ENCODE measurements at regions not wholly inside any gene's neighbourhood (a gene's known extent, or its start where the extent isn't known, plus 50 kb on each side); places are given as distances from the start of the nearest gene placed in this dataset.

GRCh38 chr4:22969287-22969896 lies 276.7 kb downstream of the GBA3 start:
- Histone ChIP-seq H3K27ac (ENCODE audit: insufficient read depth in 1 of 2, low read depth in 1 of 2, low read length in 2 of 2, poor library complexity in 1 of 2, severe bottlenecking in 2 of 2) (no peak overlapping the region), H3K36me3 (ENCODE audit: control insufficient read depth in 4 of 4, insufficient read depth in 4 of 4, low read length in 3 of 4) (no peaks in the 10 kb centered on the region), H3K27me3 (replicated peaks in 2 of 5; ENCODE audit: control insufficient read depth in 4 of 5, insufficient read depth in 5 of 5, low read length in 4 of 5) (peaks cover 0 to 2% (median 0%) of the 10 kb centered on the region in 5 experiments), H3K9me3 (ENCODE audit: control extremely low read depth in 1 of 5, control insufficient read depth in 4 of 5, insufficient read depth in 2 of 5, low read depth in 1 of 5, low read length in 4 of 5) (peaks cover 0 to 3% (median 0%) of the 10 kb centered on the region in 5 experiments), H3K4me1 (ENCODE audit: control extremely low read depth in 1 of 4, control insufficient read depth in 4 of 4, insufficient read depth in 4 of 4, low read length in 3 of 4) (no peaks in the 10 kb centered on the region), H3K4me3 (ENCODE audit: control insufficient read depth in 1 of 7, extremely low read depth in 1 of 7, insufficient read depth in 4 of 7, low read depth in 2 of 7, low read length in 6 of 7) (no peak overlapping the region)
- no peak for DNase-seq
- no CpG with 5 or more reads among the region's 4 CpGs for WGBS (ENCODE audit: insufficient coverage)
- CTCF ChIA-PET, result interaction anchor here (1.0 to 2.3 kb wide), 2 partner anchors 70 to 74 kb away, joined by 3 to 7 read pairs; no protein-coding TSS in a partner anchor
- POLR2A ChIA-PET, result no interaction called here

GRCh38 chr4:22962295-22962694 lies 269.6 kb downstream of the GBA3 start:
- peak; percentile 9 to 39 (median 35) for DNase-seq
- POLR2A ChIA-PET, result no interaction called here
- Histone ChIP-seq H3K36me3 (ENCODE audit: control insufficient read depth in 4 of 4, insufficient read depth in 4 of 4, low read length in 3 of 4) (no peaks in the 10 kb centered on the region), H3K27me3 (replicated peaks in 2 of 5; ENCODE audit: control insufficient read depth in 4 of 5, insufficient read depth in 5 of 5, low read length in 4 of 5) (peaks cover 0 to 2% (median 0%) of the 10 kb centered on the region in 5 experiments), H3K4me1 (ENCODE audit: control extremely low read depth in 1 of 4, control insufficient read depth in 4 of 4, insufficient read depth in 4 of 4, low read length in 3 of 4) (no peaks in the 10 kb centered on the region), H3K9me3 (ENCODE audit: control extremely low read depth in 1 of 5, control insufficient read depth in 4 of 5, insufficient read depth in 2 of 5, low read depth in 1 of 5, low read length in 4 of 5) (no peaks in the 10 kb centered on the region), H3K4me3 (ENCODE audit: control insufficient read depth in 1 of 7, extremely low read depth in 1 of 7, insufficient read depth in 4 of 7, low read depth in 2 of 7, low read length in 6 of 7) (no peak overlapping the region), H3K27ac (ENCODE audit: insufficient read depth in 1 of 2, low read depth in 1 of 2, low read length in 2 of 2, poor library complexity in 1 of 2, severe bottlenecking in 2 of 2) (no peak overlapping the region)
- 100% methylated on average over 1 of the region's 4 CpGs for WGBS (ENCODE audit: insufficient coverage)
- CTCF ChIA-PET, result interaction anchor here (0.6 kb wide), 1 partner anchor 573 kb away, joined by 3 read pairs; no protein-coding TSS in a partner anchor

GRCh38 chr4:22959483-22959882 lies 266.7 kb downstream of the GBA3 start:
- 100% methylated on average over 1 of the region's 3 CpGs for WGBS (ENCODE audit: insufficient coverage)
- Histone ChIP-seq H3K4me3 (ENCODE audit: control insufficient read depth in 1 of 7, extremely low read depth in 1 of 7, insufficient read depth in 4 of 7, low read depth in 2 of 7, low read length in 6 of 7) (no peak overlapping the region), H3K36me3 (ENCODE audit: control insufficient read depth in 4 of 4, insufficient read depth in 4 of 4, low read length in 3 of 4) (no peaks in the 10 kb centered on the region), H3K4me1 (ENCODE audit: control extremely low read depth in 1 of 4, control insufficient read depth in 4 of 4, insufficient read depth in 4 of 4, low read length in 3 of 4) (no peaks in the 10 kb centered on the region), H3K9me3 (ENCODE audit: control extremely low read depth in 1 of 5, control insufficient read depth in 4 of 5, insufficient read depth in 2 of 5, low read depth in 1 of 5, low read length in 4 of 5) (no peaks in the 10 kb centered on the region), H3K27ac (ENCODE audit: insufficient read depth in 1 of 2, low read depth in 1 of 2, low read length in 2 of 2, poor library complexity in 1 of 2, severe bottlenecking in 2 of 2) (no peak overlapping the region), H3K27me3 (replicated peaks in 2 of 5; ENCODE audit: control insufficient read depth in 4 of 5, insufficient read depth in 5 of 5, low read length in 4 of 5) (peaks cover 0 to 2% (median 0%) of the 10 kb centered on the region in 5 experiments)
- DNase-seq, result no peak
- ChIA-PET POLR2A (no interaction called here), CTCF (no interaction called here)

- 100% methylated on average over 1 of the region's 1 CpG for WGBS (ENCODE audit: insufficient coverage)
- Histone ChIP-seq H3K4me3 (ENCODE audit: control insufficient read depth in 1 of 7, extremely low read depth in 1 of 7, insufficient read depth in 4 of 7, low read depth in 2 of 7, low read length in 6 of 7) (no peak overlapping the region), H3K27ac (ENCODE audit: insufficient read depth in 1 of 2, low read depth in 1 of 2, low read length in 2 of 2, poor library complexity in 1 of 2, severe bottlenecking in 2 of 2) (no peak overlapping the region), H3K27me3 (replicated peaks in 2 of 5; ENCODE audit: control insufficient read depth in 4 of 5, insufficient read depth in 5 of 5, low read length in 4 of 5) (no peaks in the 10 kb centered on the region), H3K36me3 (ENCODE audit: control insufficient read depth in 4 of 4, insufficient read depth in 4 of 4, low read length in 3 of 4) (no peaks in the 10 kb centered on the region), H3K9me3 (ENCODE audit: control extremely low read depth in 1 of 5, control insufficient read depth in 4 of 5, insufficient read depth in 2 of 5, low read depth in 1 of 5, low read length in 4 of 5) (no peaks in the 10 kb centered on the region), H3K4me1 (ENCODE audit: control extremely low read depth in 1 of 4, control insufficient read depth in 4 of 4, insufficient read depth in 4 of 4, low read length in 3 of 4) (no peaks in the 10 kb centered on the region)
- no peak for DNase-seq
- POLR2A ChIA-PET, result interaction anchor here (0.6 kb wide), 1 partner anchor 16 kb away, joined by 3 read pairs; no protein-coding TSS in a partner anchor
- CTCF ChIA-PET, result no interaction called here
Observed at GRCh38 chr4:22957774-22958309, 265.1 kb downstream of the GBA3 start.

DNA sequence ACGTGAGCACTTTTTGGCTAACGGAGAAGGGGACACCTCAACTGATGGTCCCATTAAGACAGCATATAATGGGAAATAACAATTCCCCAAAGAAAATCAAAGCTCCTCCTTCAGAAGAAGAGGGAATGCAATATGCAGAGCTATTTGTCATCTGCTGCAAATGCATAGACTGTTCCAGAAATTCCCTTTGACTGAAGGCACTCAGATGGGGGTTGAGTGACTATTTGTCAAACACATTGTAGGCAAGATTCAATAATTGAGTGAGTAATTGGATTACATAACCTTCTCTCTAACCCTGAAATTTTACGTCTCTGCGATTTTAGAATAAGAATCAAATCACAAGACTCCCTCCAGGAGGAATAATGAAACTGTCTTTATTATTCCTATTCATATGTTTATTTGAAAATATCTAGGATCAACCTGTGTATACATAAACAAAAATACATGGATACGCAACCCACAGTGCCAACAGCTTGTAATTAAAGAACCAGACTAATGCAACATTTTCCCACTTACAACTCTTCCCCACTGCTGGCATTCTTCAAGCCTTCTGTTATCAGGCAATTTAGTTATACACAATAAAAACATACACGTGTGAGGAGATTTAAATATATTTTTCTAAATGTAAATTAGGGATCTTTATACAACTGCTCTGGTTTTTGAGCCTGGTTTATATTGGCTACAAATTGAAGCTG lies 256.6 kb downstream of the GBA3 start:
- H3K4me3 ChIP-seq (ENCODE audit: control insufficient read depth in 1 of 7, extremely low read depth in 1 of 7, insufficient read depth in 4 of 7, low read depth in 2 of 7, low read length in 6 of 7), result no peak overlapping the region
- 100% methylated on average over 2 of the region's 6 CpGs for WGBS (ENCODE audit: insufficient coverage)
- ChIA-PET CTCF (no interaction called here), POLR2A (no interaction called here)
- H3K4me1 ChIP-seq (ENCODE audit: control extremely low read depth in 1 of 4, control insufficient read depth in 4 of 4, insufficient read depth in 4 of 4, low read length in 3 of 4), result no peaks in the 10 kb centered on the region
- peaks cover 0 to 2% (median 0%) of the 10 kb centered on the region in 5 experiments for H3K27me3 ChIP-seq (replicated peaks in 2 of 5; ENCODE audit: control insufficient read depth in 4 of 5, insufficient read depth in 5 of 5, low read length in 4 of 5)
- H3K36me3 ChIP-seq (ENCODE audit: control insufficient read depth in 4 of 4, insufficient read depth in 4 of 4, low read length in 3 of 4), result no peaks in the 10 kb centered on the region
- no peaks in the 10 kb centered on the region for H3K9me3 ChIP-seq (ENCODE audit: control extremely low read depth in 1 of 5, control insufficient read depth in 4 of 5, insufficient read depth in 2 of 5, low read depth in 1 of 5, low read length in 4 of 5)
- no peak overlapping the region for H3K27ac ChIP-seq (ENCODE audit: insufficient read depth in 1 of 2, low read depth in 1 of 2, low read length in 2 of 2, poor library complexity in 1 of 2, severe bottlenecking in 2 of 2)
- DNase-seq, result no peak

DNA sequence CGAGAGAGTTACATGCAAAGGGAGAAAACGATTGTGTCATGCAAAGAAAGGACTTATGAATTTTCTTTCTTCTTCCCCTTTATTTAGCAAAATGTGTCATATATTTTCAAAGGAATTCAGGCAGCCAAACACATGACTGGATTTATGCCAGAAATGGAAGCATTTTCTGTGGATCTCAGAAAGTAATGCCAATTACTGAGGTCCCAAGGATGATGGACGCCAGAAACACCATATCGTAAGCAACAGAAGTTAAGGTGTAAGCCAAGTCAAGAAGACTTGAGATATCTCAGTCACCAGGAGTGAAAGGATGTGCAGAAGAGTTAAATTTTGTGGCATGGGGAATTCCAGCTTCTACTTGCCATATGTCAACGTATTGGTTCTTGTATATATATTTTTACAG lies 255.1 kb downstream of the GBA3 start:
- ChIA-PET CTCF (no interaction called here), POLR2A (no interaction called here)
- no peaks in the 10 kb centered on the region for H3K4me1 ChIP-seq (ENCODE audit: control extremely low read depth in 1 of 4, control insufficient read depth in 4 of 4, insufficient read depth in 4 of 4, low read length in 3 of 4)
- H3K9me3 ChIP-seq (ENCODE audit: control extremely low read depth in 1 of 5, control insufficient read depth in 4 of 5, insufficient read depth in 2 of 5, low read depth in 1 of 5, low read length in 4 of 5), result no peaks in the 10 kb centered on the region
- no peak for DNase-seq
- H3K27ac ChIP-seq (ENCODE audit: insufficient read depth in 1 of 2, low read depth in 1 of 2, low read length in 2 of 2, poor library complexity in 1 of 2, severe bottlenecking in 2 of 2), result no peak overlapping the region
- no peak overlapping the region for H3K4me3 ChIP-seq (ENCODE audit: control insufficient read depth in 1 of 7, extremely low read depth in 1 of 7, insufficient read depth in 4 of 7, low read depth in 2 of 7, low read length in 6 of 7)
- no peaks in the 10 kb centered on the region for H3K36me3 ChIP-seq (ENCODE audit: control insufficient read depth in 4 of 4, insufficient read depth in 4 of 4, low read length in 3 of 4)
- H3K27me3 ChIP-seq (replicated peaks in 2 of 5; ENCODE audit: control insufficient read depth in 4 of 5, insufficient read depth in 5 of 5, low read length in 4 of 5), result peaks cover 0 to 2% (median 0%) of the 10 kb centered on the region in 5 experiments
- 94% methylated on average over 2 of the region's 5 CpGs for WGBS (ENCODE audit: insufficient coverage)

DNA sequence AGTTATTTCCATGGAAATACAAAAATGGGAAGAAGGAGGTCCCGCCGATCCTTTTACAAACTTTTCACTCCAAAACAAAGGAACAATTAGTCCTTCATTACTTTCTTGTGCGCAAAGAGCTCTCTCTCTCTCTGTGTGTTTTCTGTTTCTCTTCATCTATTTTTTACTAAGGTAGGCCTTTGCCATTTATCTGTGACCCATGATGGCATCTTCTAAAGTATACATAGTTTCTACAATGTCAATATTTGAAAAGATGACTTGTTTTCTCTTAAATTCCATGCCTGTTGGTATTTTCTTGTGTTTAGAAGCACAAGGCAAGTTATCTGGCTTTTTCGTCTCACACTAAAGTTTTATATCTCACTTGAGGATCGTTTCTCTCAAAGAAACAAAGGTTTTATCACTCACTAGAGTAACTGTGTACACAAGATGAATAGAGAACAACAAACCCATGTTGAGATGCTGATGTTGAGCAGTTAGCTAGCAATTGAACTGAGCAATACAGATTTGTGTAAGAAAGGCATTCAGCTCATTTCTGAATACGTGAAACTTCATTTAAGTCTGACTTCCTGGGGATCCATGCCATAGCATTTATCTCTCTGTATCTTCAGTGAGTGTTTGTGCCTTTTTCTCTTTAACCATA lies 250.3 kb downstream of the GBA3 start:
- ChIA-PET POLR2A (no interaction called here), CTCF (no interaction called here)
- Histone ChIP-seq H3K27ac (ENCODE audit: insufficient read depth in 1 of 2, low read depth in 1 of 2, low read length in 2 of 2, poor library complexity in 1 of 2, severe bottlenecking in 2 of 2) (no peak overlapping the region), H3K36me3 (ENCODE audit: control insufficient read depth in 4 of 4, insufficient read depth in 4 of 4, low read length in 3 of 4) (no peaks in the 10 kb centered on the region), H3K4me3 (ENCODE audit: control insufficient read depth in 1 of 7, extremely low read depth in 1 of 7, insufficient read depth in 4 of 7, low read depth in 2 of 7, low read length in 6 of 7) (no peak overlapping the region), H3K9me3 (ENCODE audit: control extremely low read depth in 1 of 5, control insufficient read depth in 4 of 5, insufficient read depth in 2 of 5, low read depth in 1 of 5, low read length in 4 of 5) (no peaks in the 10 kb centered on the region), H3K27me3 (replicated peaks in 2 of 5; ENCODE audit: control insufficient read depth in 4 of 5, insufficient read depth in 5 of 5, low read length in 4 of 5) (no peaks in the 10 kb centered on the region), H3K4me1 (ENCODE audit: control extremely low read depth in 1 of 4, control insufficient read depth in 4 of 4, insufficient read depth in 4 of 4, low read length in 3 of 4) (no peaks in the 10 kb centered on the region)
- DNase-seq, result no peak
- 100% methylated on average over 1 of the region's 6 CpGs for WGBS (ENCODE audit: insufficient coverage)
